ENCODE measurements at regions not wholly inside any gene's neighbourhood (a gene's known extent, or its start where the extent isn't known, plus 50 kb on each side); places are given as distances from the start of the nearest gene placed in this dataset.

DNA sequence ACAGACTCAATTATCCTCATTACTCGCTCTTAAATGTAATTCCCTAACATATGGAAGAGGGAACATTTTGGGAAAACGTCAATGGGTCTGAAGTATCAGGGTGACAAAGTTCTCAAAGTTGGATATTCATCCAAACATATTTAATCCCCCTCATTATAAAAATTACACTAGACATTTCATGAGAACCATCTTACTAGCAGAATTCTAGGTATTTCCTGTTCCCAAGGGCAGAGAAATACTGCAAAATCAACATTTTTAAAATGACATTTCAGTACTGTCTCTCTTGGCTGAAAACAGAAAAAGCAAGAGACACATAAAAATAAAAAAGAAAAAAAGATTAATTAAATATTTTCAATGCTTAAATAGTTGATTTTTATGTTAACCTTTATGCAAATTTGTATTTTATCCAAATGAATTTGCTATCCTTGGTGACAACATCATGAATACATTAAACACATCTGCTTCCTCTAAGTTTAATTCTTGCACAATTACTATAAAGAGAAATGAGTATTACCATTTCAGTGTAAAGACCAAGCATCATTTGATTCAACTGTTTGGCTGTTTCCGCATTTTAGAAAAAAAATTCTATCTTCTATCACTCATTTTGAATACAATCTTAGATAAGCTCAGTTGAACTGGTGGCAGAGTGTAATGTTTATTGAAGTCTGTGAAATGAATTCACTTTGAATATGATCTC lies 114.8 kb upstream of the COL8A1 start:
- Histone ChIP-seq H3K9me3 (ENCODE audit: low read depth) (no peaks in the 10 kb centered on the region), H3K79me2 (no peaks in the 10 kb centered on the region), H3K4me1 (ENCODE audit: insufficient read depth) (no peaks in the 10 kb centered on the region), H3K4me3 (no peak overlapping the region), H4K20me1 (ENCODE audit: insufficient read depth, poor library complexity, severe bottlenecking) (no peaks in the 10 kb centered on the region), H3K9me2 (replicated peaks; ENCODE audit: insufficient read depth) (no peaks in the 10 kb centered on the region), H3K36me3 (replicated peaks; ENCODE audit: insufficient read depth, low read depth) (no peaks in the 10 kb centered on the region), H3K27me3 (no peaks in the 10 kb centered on the region), H2AFZ (no peak overlapping the region), H3K4me2 (no peak overlapping the region), H3K27ac (no peak overlapping the region)
- 80% methylated on average over 3 of the region's 3 CpGs for WGBS (ENCODE audit: low lambda C conversion rate, missing lambda C conversion rate)
- no peak for DNase-seq (ENCODE audit: low spot score)
- TF ChIP-seq CTCF (IDR thresholded peaks at IDR 0.05; ENCODE audit: poor library complexity) = no peak

DNA sequence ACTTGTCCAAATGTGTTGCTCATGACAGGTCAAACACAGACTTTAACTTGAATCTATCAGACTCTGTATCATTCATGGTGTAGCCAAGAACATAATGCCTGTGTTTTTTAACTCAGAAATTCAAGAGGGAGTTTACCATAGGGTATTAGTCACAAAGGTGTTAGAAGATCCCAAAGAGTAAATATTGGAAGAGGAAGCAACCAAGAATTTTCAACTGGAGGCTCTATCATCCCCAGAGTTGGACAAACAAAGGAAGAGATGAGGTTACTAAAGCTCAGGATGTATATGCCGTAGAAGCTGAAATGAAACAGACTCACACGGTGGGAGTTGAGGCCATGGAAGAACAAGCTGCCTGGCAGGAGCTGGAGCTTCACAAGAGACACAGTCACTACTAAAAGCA lies 116.2 kb upstream of the COL8A1 start:
- Histone ChIP-seq H3K9me3 (ENCODE audit: low read depth) (no peaks in the 10 kb centered on the region), H4K20me1 (ENCODE audit: insufficient read depth, poor library complexity, severe bottlenecking) (no peaks in the 10 kb centered on the region), H3K36me3 (replicated peaks; ENCODE audit: insufficient read depth, low read depth) (no peaks in the 10 kb centered on the region), H3K4me1 (ENCODE audit: insufficient read depth) (no peaks in the 10 kb centered on the region), H2AFZ (no peak overlapping the region), H3K79me2 (no peaks in the 10 kb centered on the region), H3K4me3 (no peak overlapping the region), H3K27ac (no peak overlapping the region), H3K9me2 (replicated peaks; ENCODE audit: insufficient read depth) (no peaks in the 10 kb centered on the region), H3K27me3 (no peaks in the 10 kb centered on the region), H3K4me2 (no peak overlapping the region)
- TF ChIP-seq CTCF (IDR thresholded peaks at IDR 0.05; ENCODE audit: poor library complexity) (no peak), EZH2phosphoT487 (IDR thresholded peaks at IDR 0.05; ENCODE audit: low read depth, severe bottlenecking, unreplicated experiment) (no peak), EZH2 (IDR thresholded peaks at IDR 0.05; ENCODE audit: borderline replicate concordance) (no peak)
- WGBS (ENCODE audit: low lambda C conversion rate, missing lambda C conversion rate) = 70% methylated on average over 2 of the region's 2 CpGs
- no peak for DNase-seq (ENCODE audit: low spot score)

GRCh38 chr3:99521551-99521950 lies 116.8 kb upstream of the COL8A1 start:
- H3K4me3 ChIP-seq = no peak overlapping the region
- no peak overlapping the region for H3K4me2 ChIP-seq
- H3K9me3 ChIP-seq (ENCODE audit: low read depth) = no peaks in the 10 kb centered on the region
- H3K27ac ChIP-seq = no peak overlapping the region
- no peaks in the 10 kb centered on the region for H3K79me2 ChIP-seq
- DNase-seq (ENCODE audit: low spot score) = no peak
- H3K27me3 ChIP-seq = no peaks in the 10 kb centered on the region
- no peaks in the 10 kb centered on the region for H4K20me1 ChIP-seq (ENCODE audit: insufficient read depth, poor library complexity, severe bottlenecking)
- H3K9me2 ChIP-seq (replicated peaks; ENCODE audit: insufficient read depth) = no peaks in the 10 kb centered on the region
- TF ChIP-seq CTCF (IDR thresholded peaks at IDR 0.05; ENCODE audit: poor library complexity) (no peak), EZH2phosphoT487 (IDR thresholded peaks at IDR 0.05; ENCODE audit: low read depth, severe bottlenecking, unreplicated experiment) (no peak), EZH2 (IDR thresholded peaks at IDR 0.05; ENCODE audit: borderline replicate concordance) (no peak)
- H2AFZ ChIP-seq = no peak overlapping the region
- no peaks in the 10 kb centered on the region for H3K36me3 ChIP-seq (replicated peaks; ENCODE audit: insufficient read depth, low read depth)
- H3K4me1 ChIP-seq (ENCODE audit: insufficient read depth) = no peaks in the 10 kb centered on the region
- 89% methylated on average over 2 of the region's 2 CpGs for WGBS (ENCODE audit: low lambda C conversion rate, missing lambda C conversion rate)

DNA sequence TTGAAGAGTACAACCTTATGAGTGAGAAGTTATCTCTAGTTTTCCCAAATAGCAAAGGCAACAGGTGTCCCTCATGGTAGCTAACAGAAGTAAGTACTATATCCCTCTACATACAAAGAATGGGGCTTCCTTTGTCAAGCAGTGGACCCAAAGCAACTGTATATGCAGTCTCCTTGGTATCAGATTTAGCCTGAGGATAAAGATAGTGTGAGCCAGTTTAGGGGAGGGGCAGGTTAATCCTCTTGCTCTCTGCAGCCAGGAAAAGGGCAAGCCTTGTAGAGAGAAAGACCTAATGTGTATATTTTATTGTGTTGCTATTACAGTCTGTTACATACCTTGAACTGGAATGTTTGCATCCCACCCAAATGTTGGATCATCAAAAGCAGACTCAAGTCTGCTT lies 117.9 kb upstream of the COL8A1 start:
- Histone ChIP-seq H3K36me3 (replicated peaks; ENCODE audit: insufficient read depth, low read depth) (no peaks in the 10 kb centered on the region), H3K9me2 (replicated peaks; ENCODE audit: insufficient read depth) (no peaks in the 10 kb centered on the region), H3K4me2 (no peak overlapping the region), H3K27ac (no peak overlapping the region), H3K9me3 (ENCODE audit: low read depth) (no peaks in the 10 kb centered on the region), H3K4me1 (ENCODE audit: insufficient read depth) (no peaks in the 10 kb centered on the region), H3K27me3 (no peaks in the 10 kb centered on the region), H3K4me3 (no peak overlapping the region), H2AFZ (no peak overlapping the region), H3K79me2 (no peaks in the 10 kb centered on the region), H4K20me1 (ENCODE audit: insufficient read depth, poor library complexity, severe bottlenecking) (no peaks in the 10 kb centered on the region)
- no peak for DNase-seq (ENCODE audit: low spot score)
- TF ChIP-seq CTCF (IDR thresholded peaks at IDR 0.05; ENCODE audit: poor library complexity) = no peak
- TF ChIP-seq EZH2phosphoT487 (IDR thresholded peaks at IDR 0.05; ENCODE audit: low read depth, severe bottlenecking, unreplicated experiment) = no peak
- no peak for TF ChIP-seq EZH2 (IDR thresholded peaks at IDR 0.05; ENCODE audit: borderline replicate concordance)
